ENCODE measurements at regions not wholly inside any gene's neighbourhood (a gene's known extent, or its start where the extent isn't known, plus 50 kb on each side); places are given as distances from the start of the nearest gene placed in this dataset.
"Not testable (repeated sequence)": the region's sequence is repeated elsewhere in the genome, so short reads cannot be mapped to it uniquely, and the experiment has no call there.

GRCh38 chr6:28767691-28768090 lies 156.1 kb downstream of the TRIM27 start:
- DNase-seq (ENCODE audit: low read depth, low spot score) = no peak

- no peak for DNase-seq (ENCODE audit: low read depth, low spot score)
These were observed 155.4 kb downstream of the TRIM27 start for GRCh38 chr6:28768187-28768913.

GRCh38 chr6:28769626-28770402 lies 154.0 kb downstream of the TRIM27 start:
- DNase-seq (ENCODE audit: low read depth, low spot score) = no peak

GRCh38 chr6:28770732-28771131 lies 153.1 kb downstream of the TRIM27 start:
- no peak for DNase-seq (ENCODE audit: low read depth, low spot score)

GRCh38 chr6:28771401-28772267 lies 152.2 kb downstream of the TRIM27 start:
- DNase-seq (ENCODE audit: low read depth, low spot score) = no peak

GRCh38 chr6:28772480-28773381 lies 151.1 kb downstream of the TRIM27 start:
- no peak for DNase-seq (ENCODE audit: low read depth, low spot score)

GRCh38 chr6:28774292-28775051 lies 149.3 kb downstream of the TRIM27 start:
- no peak for DNase-seq (ENCODE audit: low read depth, low spot score)

- no peak for DNase-seq (ENCODE audit: low read depth, low spot score)
These were observed 148.8 kb downstream of the TRIM27 start for GRCh38 chr6:28775052-28775376.

- no peak for DNase-seq (ENCODE audit: low read depth, low spot score)
These were observed 148.2 kb downstream of the TRIM27 start for GRCh38 chr6:28775405-28776129.

- no peak for DNase-seq (ENCODE audit: low read depth, low spot score)
These were observed 147.3 kb downstream of the TRIM27 start for GRCh38 chr6:28776269-28777146.

- no peak for DNase-seq (ENCODE audit: low read depth, low spot score)
These were observed 146.7 kb downstream of the TRIM27 start for GRCh38 chr6:28777147-28777461.

GRCh38 chr6:28782113-28782673 lies 141.6 kb downstream of the TRIM27 start:
- no peak for DNase-seq (ENCODE audit: low read depth, low spot score)

GRCh38 chr6:28785962-28786679 lies 137.7 kb downstream of the TRIM27 start:
- DNase-seq (ENCODE audit: low read depth, low spot score) = no peak

GRCh38 chr6:28789553-28790083 lies 134.2 kb downstream of the TRIM27 start:
- DNase-seq (ENCODE audit: low read depth, low spot score) = no peak

- no peak for DNase-seq (ENCODE audit: low read depth, low spot score)
These were observed 132.8 kb downstream of the TRIM27 start for GRCh38 chr6:28791002-28791383.

GRCh38 chr6:28794175-28795002 lies 129.4 kb downstream of the TRIM27 start:
- no peak for DNase-seq (ENCODE audit: low read depth, low spot score)

GRCh38 chr6:28800647-28801046 lies 123.1 kb downstream of the TRIM27 start:
- not testable (repeated sequence) for DNase-seq (ENCODE audit: low read depth, low spot score)

All from brain pericyte (primary cell).